Endodermal cell (in vitro differentiated cells): ENCODE measurements at regions not wholly inside any gene's neighbourhood (a gene's known extent, or its start where the extent isn't known, plus 50 kb on each side); places are given as distances from the start of the nearest gene placed in this dataset.

ENCODE experiments used
- DNase-seq: peaks from one replicate; pipeline ENCODE4 v3.0.0-alpha.2; 2017
- H3K27ac ChIP-seq: 2 replicates; pipeline ENCODE4 v1.5.1; 2013; ENCODE audit warnings: mild to moderate bottlenecking, low read depth, low read length, moderate library complexity
- H3K27me3 ChIP-seq: 2 replicates; pipeline ENCODE4 v1.6.1; 2013; ENCODE audit warnings: mild to moderate bottlenecking, low read length, moderate library complexity; ENCODE audit not compliant: insufficient read depth, control insufficient read depth, poor library complexity, severe bottlenecking
- H3K36me3 ChIP-seq: 2 replicates; pipeline ENCODE4 v1.7.0; 2013; ENCODE audit warnings: mild to moderate bottlenecking, low read length, moderate library complexity; ENCODE audit not compliant: control insufficient read depth, insufficient read depth
- H3K4me1 ChIP-seq: one replicate; pipeline ENCODE4 v1.7.0; 2013; ENCODE audit warnings: low read length; ENCODE audit not compliant: control insufficient read depth, insufficient read depth
- H3K4me3 ChIP-seq: 2 replicates; pipeline ENCODE4 v1.5.1; 2013; ENCODE audit warnings: mild to moderate bottlenecking, low read length, moderate library complexity
- H3K9ac ChIP-seq: 2 replicates; pipeline ENCODE4 v1.6.1; 2013; ENCODE audit warnings: mild to moderate bottlenecking, low read length, moderate library complexity; ENCODE audit not compliant: poor library complexity, severe bottlenecking; ENCODE audit errors: extremely low read depth
- H3K9me3 ChIP-seq: 2 replicates; pipeline ENCODE4 v1.6.1; 2013; ENCODE audit warnings: mild to moderate bottlenecking, low read length, moderate library complexity; ENCODE audit not compliant: control insufficient read depth
- H3K27ac Mint-ChIP-seq: 2 replicates; pipeline ENCODE4 v1.8.0; 2020; ENCODE audit warnings: mixed read lengths
- H3K27me3 Mint-ChIP-seq: 2 replicates; pipeline ENCODE4 v1.8.0; 2021; ENCODE audit warnings: mild to moderate bottlenecking, mixed read lengths; ENCODE audit not compliant: insufficient read depth
- H3K36me3 Mint-ChIP-seq: 2 replicates; pipeline ENCODE4 v1.8.0; 2020; ENCODE audit warnings: low read depth, mixed read lengths
- H3K4me1 Mint-ChIP-seq: 2 replicates; pipeline ENCODE4 v1.8.0; 2020; ENCODE audit warnings: mixed read lengths
- H3K4me3 Mint-ChIP-seq: 2 replicates; pipeline ENCODE4 v1.8.0; 2020; ENCODE audit warnings: mild to moderate bottlenecking, moderate library complexity, mixed read lengths
- H3K9me3 Mint-ChIP-seq: 2 replicates; pipeline ENCODE4 v1.8.0; 2020; ENCODE audit warnings: mild to moderate bottlenecking, mixed read lengths
- WGBS, 2 experiments: methylation state at CpG; one replicate each; pipeline versions ENCODE4 v1.1.5 to v1.1.7; 2013; ENCODE audit warnings: missing lambda C conversion rate in 2 of 2, mixed read lengths in 1 of 2; ENCODE audit not compliant: insufficient coverage in 1 of 2, insufficient read length in 1 of 2; 5-methylcytosine and 5-hydroxymethylcytosine counted together
- TF ChIP-seq, protein P1 (sequence below): fragments of 200-600 bp; sonication (generic); conservative IDR thresholded peaks from 2 replicates; pipeline ENCODE4 v1.5.0; 2021; ENCODE audit warnings: antibody characterized with exemption, mild to moderate bottlenecking

DNA sequence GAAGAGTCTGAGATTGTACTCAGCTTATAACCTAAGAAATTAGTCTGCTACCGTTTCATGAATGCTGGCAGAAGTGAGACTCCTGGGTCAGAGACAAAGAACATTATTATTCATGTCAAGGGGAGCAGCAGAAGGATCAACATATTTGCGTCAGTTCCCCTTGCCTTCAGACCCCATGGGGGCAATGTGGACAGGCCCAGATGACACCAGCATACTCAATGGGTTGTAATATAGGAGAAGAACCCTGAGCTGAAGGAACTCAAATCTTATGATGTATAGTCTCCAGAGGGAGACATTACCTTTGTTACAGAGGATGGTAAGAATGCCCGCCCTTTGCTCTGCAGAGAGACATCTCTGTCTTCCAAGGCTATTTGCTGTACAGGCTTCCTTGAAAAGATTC lies 384.4 kb downstream of the EPM2A start:
- Mint-ChIP-seq H3K9me3 (no peaks in the 10 kb centered on the region), H3K36me3 (no peaks in the 10 kb centered on the region)
- 60 to 95% methylated on average over 1 to 3 of the region's 3 CpGs for WGBS, 2 experiments

DNA sequence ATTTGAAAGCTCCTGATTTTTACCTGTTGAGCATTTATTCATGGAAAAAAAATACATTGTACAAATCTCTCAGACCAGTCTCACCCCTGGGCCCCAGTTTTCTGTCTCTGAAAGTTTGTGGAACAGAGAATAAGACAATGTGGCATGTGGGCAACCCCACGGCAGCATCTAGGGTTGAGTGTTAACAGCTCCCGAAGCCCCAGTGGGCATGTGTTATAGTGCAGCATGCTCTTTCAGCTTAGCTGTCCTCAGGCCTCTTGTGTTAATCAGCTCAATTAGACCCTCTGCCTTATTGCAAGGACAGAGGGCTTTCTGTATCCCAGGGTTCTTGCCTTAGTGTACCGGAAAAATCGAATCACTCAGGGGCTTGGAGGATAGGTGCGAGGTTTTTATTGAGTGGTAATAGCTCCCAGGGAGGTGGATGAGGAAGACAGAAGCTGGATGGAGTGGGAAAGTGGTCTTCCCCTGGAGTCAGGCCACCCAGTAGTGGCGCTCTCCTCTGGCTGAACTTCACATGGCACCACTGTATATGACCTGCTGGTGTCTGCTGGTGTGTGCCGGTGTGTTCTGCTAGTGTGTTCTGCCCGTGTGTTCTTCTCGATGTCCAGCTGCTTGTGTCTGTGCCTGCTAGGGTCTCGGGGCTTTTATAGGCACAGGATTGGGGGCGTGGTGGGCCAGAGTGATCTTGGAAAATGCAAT lies 382.8 kb downstream of the EPM2A start:
- Histone ChIP-seq H3K36me3 (no peaks in the 10 kb centered on the region), H3K4me3 (no peak overlapping the region), H3K27ac (no peak overlapping the region), H3K9ac (no peak overlapping the region), H3K4me1 (no peaks in the 10 kb centered on the region), H3K9me3 (no peaks in the 10 kb centered on the region), H3K27me3 (no peaks in the 10 kb centered on the region)
- TF ChIP-seq, protein P1, sequence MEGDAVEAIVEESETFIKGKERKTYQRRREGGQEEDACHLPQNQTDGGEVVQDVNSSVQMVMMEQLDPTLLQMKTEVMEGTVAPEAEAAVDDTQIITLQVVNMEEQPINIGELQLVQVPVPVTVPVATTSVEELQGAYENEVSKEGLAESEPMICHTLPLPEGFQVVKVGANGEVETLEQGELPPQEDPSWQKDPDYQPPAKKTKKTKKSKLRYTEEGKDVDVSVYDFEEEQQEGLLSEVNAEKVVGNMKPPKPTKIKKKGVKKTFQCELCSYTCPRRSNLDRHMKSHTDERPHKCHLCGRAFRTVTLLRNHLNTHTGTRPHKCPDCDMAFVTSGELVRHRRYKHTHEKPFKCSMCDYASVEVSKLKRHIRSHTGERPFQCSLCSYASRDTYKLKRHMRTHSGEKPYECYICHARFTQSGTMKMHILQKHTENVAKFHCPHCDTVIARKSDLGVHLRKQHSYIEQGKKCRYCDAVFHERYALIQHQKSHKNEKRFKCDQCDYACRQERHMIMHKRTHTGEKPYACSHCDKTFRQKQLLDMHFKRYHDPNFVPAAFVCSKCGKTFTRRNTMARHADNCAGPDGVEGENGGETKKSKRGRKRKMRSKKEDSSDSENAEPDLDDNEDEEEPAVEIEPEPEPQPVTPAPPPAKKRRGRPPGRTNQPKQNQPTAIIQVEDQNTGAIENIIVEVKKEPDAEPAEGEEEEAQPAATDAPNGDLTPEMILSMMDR: peak; percentile 51
- Mint-ChIP-seq H3K4me3 (no peak overlapping the region), H3K4me1 (peaks cover 43% of the 10 kb centered on the region), H3K36me3 (no peaks in the 10 kb centered on the region), H3K27me3 (no peaks in the 10 kb centered on the region), H3K9me3 (no peaks in the 10 kb centered on the region), H3K27ac (no peak overlapping the region)
- DNase-seq: peak; percentile 55
- 95 to 96% methylated on average over 6 to 11 of the region's 11 CpGs for WGBS, 2 experiments

More for the DNA sequence above, 384.4 kb downstream of the EPM2A start:
- no peaks in the 10 kb centered on the region for H3K9me3 ChIP-seq
- Mint-ChIP-seq H3K27ac (no peak overlapping the region), H3K27me3 (no peaks in the 10 kb centered on the region), H3K4me1 (peaks cover 43% of the 10 kb centered on the region), H3K4me3 (no peak overlapping the region)
- no peaks in the 10 kb centered on the region for H3K27me3 ChIP-seq
- TF ChIP-seq, protein P1: no peak
- H3K4me3 ChIP-seq: no peak overlapping the region
- no peak for DNase-seq
- H3K9ac ChIP-seq: no peak overlapping the region
- no peaks in the 10 kb centered on the region for H3K4me1 ChIP-seq
- H3K27ac ChIP-seq: no peak overlapping the region
- H3K36me3 ChIP-seq: no peaks in the 10 kb centered on the region

DNA sequence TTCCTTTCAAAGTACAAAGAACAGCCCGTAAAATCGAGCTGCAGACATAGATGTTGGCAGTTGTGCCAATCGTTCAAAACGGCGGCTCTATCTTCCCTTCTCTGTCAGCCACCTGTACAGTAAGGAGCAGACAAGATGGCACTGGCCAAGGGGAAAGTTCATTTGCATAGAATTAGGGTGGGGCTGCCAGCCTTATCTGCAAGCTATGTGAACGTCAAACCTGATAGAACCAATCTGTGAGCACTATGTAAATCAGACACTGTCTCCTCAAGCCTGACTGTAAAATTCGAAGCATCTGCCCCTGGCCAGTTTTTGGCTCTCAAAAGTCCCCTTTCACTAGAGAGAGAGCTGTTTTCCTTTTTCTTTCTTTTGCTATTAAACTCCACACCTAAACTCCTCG lies 374.5 kb downstream of the EPM2A start:
- Mint-ChIP-seq H3K9me3 (peaks cover 6% of the 10 kb centered on the region), H3K4me1 (no peaks in the 10 kb centered on the region)

More for the DNA sequence above, 374.5 kb downstream of the EPM2A start:
- H3K9me3 ChIP-seq: peaks cover 21% of the 10 kb centered on the region
- H3K27me3 Mint-ChIP-seq: no peaks in the 10 kb centered on the region
- no peak for DNase-seq
- no peaks in the 10 kb centered on the region for H3K4me1 ChIP-seq
- H3K27me3 ChIP-seq: no peaks in the 10 kb centered on the region
- TF ChIP-seq, protein P1: no peak
- H3K9ac ChIP-seq: no peak overlapping the region
- H3K36me3 ChIP-seq: no peaks in the 10 kb centered on the region
- no peak overlapping the region for H3K27ac ChIP-seq
- H3K4me3 Mint-ChIP-seq: no peak overlapping the region
- 95 to 100% methylated on average over 8 of the region's 8 CpGs for WGBS, 2 experiments
- no peaks in the 10 kb centered on the region for H3K36me3 Mint-ChIP-seq
- no peak overlapping the region for H3K4me3 ChIP-seq
- no peak overlapping the region for H3K27ac Mint-ChIP-seq
